ENCODE measurements at regions not wholly inside any gene's neighbourhood (a gene's known extent, or its start where the extent isn't known, plus 50 kb on each side); places are given as distances from the start of the nearest gene placed in this dataset.

DNA sequence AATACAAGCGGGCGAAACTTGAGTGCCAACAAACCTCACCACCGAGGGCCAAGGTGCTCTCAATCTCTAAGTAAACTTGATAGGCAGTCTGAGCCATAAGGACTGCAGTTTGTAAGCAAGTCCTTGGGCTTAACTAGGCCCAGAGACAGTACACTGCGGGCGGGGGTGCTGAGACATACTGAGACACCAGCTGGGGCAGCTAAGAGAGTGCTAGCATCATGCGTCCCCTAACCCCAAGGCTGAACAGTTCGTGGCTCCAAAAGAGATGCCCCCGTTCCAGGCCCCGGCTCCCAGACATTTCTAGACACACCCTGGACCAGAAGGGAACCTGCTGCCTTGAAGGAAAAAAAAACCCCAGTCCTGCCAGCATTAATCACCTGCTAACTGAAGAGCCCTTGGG is 126.8 kb upstream of the PRDX4 start:
- H3K79me2 ChIP-seq (ENCODE audit: insufficient read depth, low read length), result no peaks in the 10 kb centered on the region
- no peaks in the 10 kb centered on the region for H3K4me1 ChIP-seq (ENCODE audit: insufficient read depth, low read length, poor library complexity, severe bottlenecking)
- no peak overlapping the region for H2AFZ ChIP-seq (ENCODE audit: low read length)
- no peaks in the 10 kb centered on the region for H3K9me2 ChIP-seq (replicated peaks; ENCODE audit: low read depth, low read length)
- no peaks in the 10 kb centered on the region for H3K27me3 ChIP-seq (ENCODE audit: insufficient read depth, low read length, poor library complexity, severe bottlenecking)
- H3K36me3 ChIP-seq (ENCODE audit: insufficient read depth, low read length), result no peaks in the 10 kb centered on the region
- no peaks in the 10 kb centered on the region for H4K20me1 ChIP-seq (ENCODE audit: insufficient read depth, low read length, poor library complexity, severe bottlenecking)
- TF ChIP-seq CTCF (conservative IDR thresholded peaks at IDR 0.05; ENCODE audit: low read length), result no peak
- no peak for TF ChIP-seq EZH2phosphoT487 (IDR thresholded peaks at IDR 0.05; ENCODE audit: borderline replicate concordance)
- no peaks in the 10 kb centered on the region for H3K9me3 ChIP-seq (ENCODE audit: insufficient read depth, low read depth, low read length)
- no peak overlapping the region for H3K4me2 ChIP-seq (ENCODE audit: low read depth, low read length, poor library complexity, severe bottlenecking)
- H3K9ac ChIP-seq (ENCODE audit: low read depth, low read length, poor library complexity, severe bottlenecking), result no peak overlapping the region
- H3F3A ChIP-seq (ENCODE audit: low read depth), result no peaks in the 10 kb centered on the region
- H3K4me3 ChIP-seq (ENCODE audit: low read length, poor library complexity, severe bottlenecking), result no peak overlapping the region

DNA sequence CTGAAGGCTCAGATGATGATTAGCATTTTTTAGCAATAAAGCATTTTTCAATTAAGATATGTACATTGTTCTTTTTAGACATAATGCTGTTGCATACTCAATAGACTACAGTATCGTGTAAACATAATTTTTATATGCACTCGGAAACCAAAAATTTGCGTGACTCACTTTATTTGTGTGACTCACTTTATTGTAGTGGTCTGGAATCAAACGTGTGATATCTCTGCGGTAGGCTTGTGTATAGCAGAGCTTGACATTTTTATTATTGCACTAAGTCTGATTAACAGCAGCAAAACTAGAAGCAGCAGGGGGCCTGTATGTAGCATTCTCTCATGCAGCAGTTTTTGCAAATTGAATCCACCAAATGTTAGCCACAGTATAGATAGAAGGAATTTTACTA is 119.1 kb upstream of the PRDX4 start:
- H3K4me2 ChIP-seq (ENCODE audit: low read depth, low read length, poor library complexity, severe bottlenecking), result no peak overlapping the region
- no peak overlapping the region for H3K4me3 ChIP-seq (ENCODE audit: low read length, poor library complexity, severe bottlenecking)
- no peaks in the 10 kb centered on the region for H3K9me2 ChIP-seq (replicated peaks; ENCODE audit: low read depth, low read length)
- H4K20me1 ChIP-seq (ENCODE audit: insufficient read depth, low read length, poor library complexity, severe bottlenecking), result no peaks in the 10 kb centered on the region
- no peak overlapping the region for H2AFZ ChIP-seq (ENCODE audit: low read length)
- no peaks in the 10 kb centered on the region for H3K4me1 ChIP-seq (ENCODE audit: insufficient read depth, low read length, poor library complexity, severe bottlenecking)
- no peaks in the 10 kb centered on the region for H3K27me3 ChIP-seq (ENCODE audit: insufficient read depth, low read length, poor library complexity, severe bottlenecking)
- TF ChIP-seq EZH2phosphoT487 (IDR thresholded peaks at IDR 0.05; ENCODE audit: borderline replicate concordance) (no peak), CTCF (conservative IDR thresholded peaks at IDR 0.05; ENCODE audit: low read length) (no peak)
- no peaks in the 10 kb centered on the region for H3K79me2 ChIP-seq (ENCODE audit: insufficient read depth, low read length)
- no peaks in the 10 kb centered on the region for H3F3A ChIP-seq (ENCODE audit: low read depth)
- no peak overlapping the region for H3K9ac ChIP-seq (ENCODE audit: low read depth, low read length, poor library complexity, severe bottlenecking)
- H3K9me3 ChIP-seq (ENCODE audit: insufficient read depth, low read depth, low read length), result no peaks in the 10 kb centered on the region
- no peaks in the 10 kb centered on the region for H3K36me3 ChIP-seq (ENCODE audit: insufficient read depth, low read length)

DNA sequence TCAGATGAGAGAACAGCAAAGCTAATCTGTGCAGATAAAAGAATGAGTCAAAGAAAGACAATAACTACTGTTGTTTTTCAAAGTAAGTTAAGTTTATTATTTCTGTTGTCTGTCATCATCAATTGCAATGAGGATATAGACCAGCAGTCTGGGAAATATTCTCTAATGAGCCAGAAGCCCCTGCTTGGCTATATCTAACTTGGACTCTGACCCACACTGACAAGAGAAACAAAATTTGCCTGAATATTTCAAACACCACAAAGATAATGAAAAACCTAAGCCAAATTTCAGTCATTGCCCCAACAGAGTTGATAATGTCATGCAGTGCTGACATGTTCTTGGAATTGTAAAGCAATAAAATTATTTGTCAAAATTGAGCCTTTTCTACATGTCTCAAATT is 115.0 kb upstream of the PRDX4 start:
- Histone ChIP-seq H3F3A (ENCODE audit: low read depth) (no peaks in the 10 kb centered on the region), H3K9me2 (replicated peaks; ENCODE audit: low read depth, low read length) (no peaks in the 10 kb centered on the region), H3K79me2 (ENCODE audit: insufficient read depth, low read length) (no peaks in the 10 kb centered on the region), H4K20me1 (ENCODE audit: insufficient read depth, low read length, poor library complexity, severe bottlenecking) (no peaks in the 10 kb centered on the region), H3K36me3 (ENCODE audit: insufficient read depth, low read length) (no peaks in the 10 kb centered on the region), H3K4me3 (ENCODE audit: low read length, poor library complexity, severe bottlenecking) (no peak overlapping the region), H3K4me1 (ENCODE audit: insufficient read depth, low read length, poor library complexity, severe bottlenecking) (no peaks in the 10 kb centered on the region), H3K27me3 (ENCODE audit: insufficient read depth, low read length, poor library complexity, severe bottlenecking) (no peaks in the 10 kb centered on the region), H3K9me3 (ENCODE audit: insufficient read depth, low read depth, low read length) (no peaks in the 10 kb centered on the region), H3K4me2 (ENCODE audit: low read depth, low read length, poor library complexity, severe bottlenecking) (no peak overlapping the region), H3K9ac (ENCODE audit: low read depth, low read length, poor library complexity, severe bottlenecking) (no peak overlapping the region), H2AFZ (ENCODE audit: low read length) (no peak overlapping the region)
- TF ChIP-seq EZH2phosphoT487 (IDR thresholded peaks at IDR 0.05; ENCODE audit: borderline replicate concordance) (no peak), CTCF (conservative IDR thresholded peaks at IDR 0.05; ENCODE audit: low read length) (no peak)
